ENCODE measurements at regions not wholly inside any gene's neighbourhood (a gene's known extent, or its start where the extent isn't known, plus 50 kb on each side); places are given as distances from the start of the nearest gene placed in this dataset.
"Not testable (repeated sequence)": the region's sequence is repeated elsewhere in the genome, so short reads cannot be mapped to it uniquely, and the experiment has no call there.

- no peak for DNase-seq (ENCODE audit: low read depth)
- H3K4me3 ChIP-seq (ENCODE audit: low read depth, low read length), result no peak overlapping the region
- TF ChIP-seq CTCF (conservative IDR thresholded peaks at IDR 0.05; ENCODE audit: low read depth, low read length), result no peak
Observed at GRCh38 chr12:18882690-18883089, 144.8 kb downstream of the CAPZA3 start.

- H3K4me3 ChIP-seq (ENCODE audit: low read depth, low read length), result no peak overlapping the region
- no peak for TF ChIP-seq CTCF (conservative IDR thresholded peaks at IDR 0.05; ENCODE audit: low read depth, low read length)
- no peak for DNase-seq (ENCODE audit: low read depth)
Observed at GRCh38 chr12:18886962-18887361, 149.0 kb downstream of the CAPZA3 start.

GRCh38 chr12:18887368-18887767, 149.4 kb downstream of the CAPZA3 start:
- DNase-seq (ENCODE audit: low read depth), result no peak
- no peak for TF ChIP-seq CTCF (conservative IDR thresholded peaks at IDR 0.05; ENCODE audit: low read depth, low read length)
- no peak overlapping the region for H3K4me3 ChIP-seq (ENCODE audit: low read depth, low read length)

- no peak overlapping the region for H3K4me3 ChIP-seq (ENCODE audit: low read depth, low read length)
- no peak for TF ChIP-seq CTCF (conservative IDR thresholded peaks at IDR 0.05; ENCODE audit: low read depth, low read length)
- DNase-seq (ENCODE audit: low read depth), result no peak
Observed at GRCh38 chr12:18888047-18888446, 150.1 kb downstream of the CAPZA3 start.

GRCh38 chr12:18890621-18891020, 152.7 kb downstream of the CAPZA3 start:
- DNase-seq (ENCODE audit: low read depth); H3K4me3 ChIP-seq (ENCODE audit: low read depth, low read length): not testable (repeated sequence)

- no peak for DNase-seq (ENCODE audit: low read depth)
- TF ChIP-seq CTCF (conservative IDR thresholded peaks at IDR 0.05; ENCODE audit: low read depth, low read length), result no peak
Observed at GRCh38 chr12:18895540-18895939, 157.6 kb downstream of the CAPZA3 start.

GRCh38 chr12:18895946-18896345, 158.0 kb downstream of the CAPZA3 start:
- TF ChIP-seq CTCF (conservative IDR thresholded peaks at IDR 0.05; ENCODE audit: low read depth, low read length), result no peak
- no peak for DNase-seq (ENCODE audit: low read depth)
- no peak overlapping the region for H3K4me3 ChIP-seq (ENCODE audit: low read depth, low read length)

More at GRCh38 chr12:18895540-18895939, 157.6 kb downstream of the CAPZA3 start:
- no peak overlapping the region for H3K4me3 ChIP-seq (ENCODE audit: low read depth, low read length)

GRCh38 chr12:18897823-18898222, 159.9 kb downstream of the CAPZA3 start:
- no peak for DNase-seq (ENCODE audit: low read depth)
- TF ChIP-seq CTCF (conservative IDR thresholded peaks at IDR 0.05; ENCODE audit: low read depth, low read length), result no peak
- no peak overlapping the region for H3K4me3 ChIP-seq (ENCODE audit: low read depth, low read length)
